ENCODE measurements at regions not wholly inside any gene's neighbourhood (a gene's known extent, or its start where the extent isn't known, plus 50 kb on each side); places are given as distances from the start of the nearest gene placed in this dataset.

GRCh38 chr3:27630885-27631284 is 91.2 kb downstream of the EOMES start:
- TF ChIP-seq, protein P1, sequence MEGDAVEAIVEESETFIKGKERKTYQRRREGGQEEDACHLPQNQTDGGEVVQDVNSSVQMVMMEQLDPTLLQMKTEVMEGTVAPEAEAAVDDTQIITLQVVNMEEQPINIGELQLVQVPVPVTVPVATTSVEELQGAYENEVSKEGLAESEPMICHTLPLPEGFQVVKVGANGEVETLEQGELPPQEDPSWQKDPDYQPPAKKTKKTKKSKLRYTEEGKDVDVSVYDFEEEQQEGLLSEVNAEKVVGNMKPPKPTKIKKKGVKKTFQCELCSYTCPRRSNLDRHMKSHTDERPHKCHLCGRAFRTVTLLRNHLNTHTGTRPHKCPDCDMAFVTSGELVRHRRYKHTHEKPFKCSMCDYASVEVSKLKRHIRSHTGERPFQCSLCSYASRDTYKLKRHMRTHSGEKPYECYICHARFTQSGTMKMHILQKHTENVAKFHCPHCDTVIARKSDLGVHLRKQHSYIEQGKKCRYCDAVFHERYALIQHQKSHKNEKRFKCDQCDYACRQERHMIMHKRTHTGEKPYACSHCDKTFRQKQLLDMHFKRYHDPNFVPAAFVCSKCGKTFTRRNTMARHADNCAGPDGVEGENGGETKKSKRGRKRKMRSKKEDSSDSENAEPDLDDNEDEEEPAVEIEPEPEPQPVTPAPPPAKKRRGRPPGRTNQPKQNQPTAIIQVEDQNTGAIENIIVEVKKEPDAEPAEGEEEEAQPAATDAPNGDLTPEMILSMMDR (IDR thresholded peaks at IDR 0.05; ENCODE audit: low read depth, low read length) = no peak
- TF ChIP-seq EZH2phosphoT487 (IDR thresholded peaks at IDR 0.05; ENCODE audit: low read depth) = no peak

All from OCI-LY3 (cell line).